ENCODE measurements at regions not wholly inside any gene's neighbourhood (a gene's known extent, or its start where the extent isn't known, plus 50 kb on each side); places are given as distances from the start of the nearest gene placed in this dataset.

- H3K4me1 ChIP-seq (ENCODE audit: control insufficient read depth in 1 of 2, insufficient read depth in 2 of 2, low read length in 2 of 2) = no peaks in the 10 kb centered on the region
Observed at GRCh38 chr14:43369710-43370564, 1137.1 kb downstream of the FSCB start.

GRCh38 chr14:43362586-43362985, 1144.5 kb downstream of the FSCB start:
- no peak overlapping the region for H2BK5ac ChIP-seq (ENCODE audit: low read depth, low read length, poor library complexity)
- no peak overlapping the region for H3K27ac ChIP-seq (ENCODE audit: low read depth, low read length)
- no peak overlapping the region for H4K91ac ChIP-seq (ENCODE audit: low read depth, low read length)
- no peaks in the 10 kb centered on the region for H3K27me3 ChIP-seq (ENCODE audit: insufficient read depth, low read length)
- H3K14ac ChIP-seq (ENCODE audit: low read length) = no peak overlapping the region
- H3K4ac ChIP-seq (ENCODE audit: low read depth, low read length) = no peak overlapping the region
- no CpG with 5 or more reads among the region's 3 CpGs for WGBS (ENCODE audit: extremely low coverage, insufficient coverage, insufficient read length)
- H2BK12ac ChIP-seq (ENCODE audit: low read length) = no peak overlapping the region
- no peak overlapping the region for H4K12ac ChIP-seq (ENCODE audit: low read depth, low read length)
- no peaks in the 10 kb centered on the region for H3K4me1 ChIP-seq (ENCODE audit: control insufficient read depth in 1 of 2, insufficient read depth in 2 of 2, low read length in 2 of 2)
- H3K23ac ChIP-seq (ENCODE audit: low read length) = no peak overlapping the region
- H3K36me3 ChIP-seq (ENCODE audit: control insufficient read depth in 1 of 2, insufficient read depth in 2 of 2, low read length in 2 of 2) = no peaks in the 10 kb centered on the region
- no peaks in the 10 kb centered on the region for H3K79me1 ChIP-seq (ENCODE audit: low read length)
- H3K18ac ChIP-seq (ENCODE audit: low read length) = no peak overlapping the region
- H3K79me2 ChIP-seq (ENCODE audit: control insufficient read depth, insufficient read depth, low read length, poor library complexity) = no peaks in the 10 kb centered on the region
- H3K4me3 ChIP-seq (ENCODE audit: low read depth, low read length) = no peak overlapping the region
- H2AK5ac ChIP-seq (ENCODE audit: low read length) = no peak overlapping the region
- no peaks in the 10 kb centered on the region for H3K9me3 ChIP-seq (ENCODE audit: insufficient read depth, low read depth, low read length)
- no peak overlapping the region for H4K8ac ChIP-seq (ENCODE audit: low read depth, low read length)
- H2BK120ac ChIP-seq (ENCODE audit: insufficient read depth, low read length, poor library complexity) = no peak overlapping the region
- no peak overlapping the region for H3K9ac ChIP-seq (ENCODE audit: low read length)
- H3K4me2 ChIP-seq (ENCODE audit: low read length) = no peak overlapping the region
- no peak for DNase-seq
- no peak overlapping the region for H2AFZ ChIP-seq (ENCODE audit: insufficient read depth, low read length, poor library complexity)

More at GRCh38 chr14:43369710-43370564, 1137.1 kb downstream of the FSCB start:
- Histone ChIP-seq H3K79me1 (ENCODE audit: low read length) (no peaks in the 10 kb centered on the region), H3K27me3 (ENCODE audit: insufficient read depth, low read length) (no peaks in the 10 kb centered on the region), H3K27ac (ENCODE audit: low read depth, low read length) (no peak overlapping the region), H3K79me2 (ENCODE audit: control insufficient read depth, insufficient read depth, low read length, poor library complexity) (no peaks in the 10 kb centered on the region), H3K9ac (ENCODE audit: low read length) (no peak overlapping the region), H2BK120ac (ENCODE audit: insufficient read depth, low read length, poor library complexity) (no peak overlapping the region), H4K8ac (ENCODE audit: low read depth, low read length) (no peak overlapping the region), H2BK12ac (ENCODE audit: low read length) (no peak overlapping the region), H3K23ac (ENCODE audit: low read length) (no peak overlapping the region), H3K36me3 (ENCODE audit: control insufficient read depth in 1 of 2, insufficient read depth in 2 of 2, low read length in 2 of 2) (no peaks in the 10 kb centered on the region), H2BK5ac (ENCODE audit: low read depth, low read length, poor library complexity) (no peak overlapping the region), H3K4me2 (ENCODE audit: low read length) (no peak overlapping the region), H3K18ac (ENCODE audit: low read length) (no peak overlapping the region), H2AFZ (ENCODE audit: insufficient read depth, low read length, poor library complexity) (no peak overlapping the region), H4K12ac (ENCODE audit: low read depth, low read length) (no peak overlapping the region), H3K4ac (ENCODE audit: low read depth, low read length) (no peak overlapping the region), H4K91ac (ENCODE audit: low read depth, low read length) (no peak overlapping the region), H3K14ac (ENCODE audit: low read length) (no peak overlapping the region), H3K4me3 (ENCODE audit: low read depth, low read length) (no peak overlapping the region), H2AK5ac (ENCODE audit: low read length) (no peak overlapping the region), H3K9me3 (ENCODE audit: insufficient read depth, low read depth, low read length) (no peaks in the 10 kb centered on the region)
- no CpG with 5 or more reads among the region's 21 CpGs for WGBS (ENCODE audit: extremely low coverage, insufficient coverage, insufficient read length)
- no peak for DNase-seq

GRCh38 chr14:43361751-43362150, 1145.3 kb downstream of the FSCB start:
- no peak overlapping the region for H2BK120ac ChIP-seq (ENCODE audit: insufficient read depth, low read length, poor library complexity)
- H3K79me1 ChIP-seq (ENCODE audit: low read length) = no peaks in the 10 kb centered on the region
- H4K8ac ChIP-seq (ENCODE audit: low read depth, low read length) = no peak overlapping the region
- no peak overlapping the region for H2AK5ac ChIP-seq (ENCODE audit: low read length)
- H3K79me2 ChIP-seq (ENCODE audit: control insufficient read depth, insufficient read depth, low read length, poor library complexity) = no peaks in the 10 kb centered on the region
- H3K9me3 ChIP-seq (ENCODE audit: insufficient read depth, low read depth, low read length) = no peaks in the 10 kb centered on the region
- H3K36me3 ChIP-seq (ENCODE audit: control insufficient read depth in 1 of 2, insufficient read depth in 2 of 2, low read length in 2 of 2) = no peaks in the 10 kb centered on the region
- H2BK12ac ChIP-seq (ENCODE audit: low read length) = no peak overlapping the region
- H3K27me3 ChIP-seq (ENCODE audit: insufficient read depth, low read length) = no peaks in the 10 kb centered on the region
- no peak overlapping the region for H4K91ac ChIP-seq (ENCODE audit: low read depth, low read length)
- H3K4me3 ChIP-seq (ENCODE audit: low read depth, low read length) = no peak overlapping the region
- DNase-seq = no peak
- H2BK5ac ChIP-seq (ENCODE audit: low read depth, low read length, poor library complexity) = no peak overlapping the region
- H3K27ac ChIP-seq (ENCODE audit: low read depth, low read length) = no peak overlapping the region
- H3K14ac ChIP-seq (ENCODE audit: low read length) = no peak overlapping the region
- H3K4me1 ChIP-seq (ENCODE audit: control insufficient read depth in 1 of 2, insufficient read depth in 2 of 2, low read length in 2 of 2) = no peaks in the 10 kb centered on the region
- H3K23ac ChIP-seq (ENCODE audit: low read length) = no peak overlapping the region
- H3K18ac ChIP-seq (ENCODE audit: low read length) = no peak overlapping the region
- H4K12ac ChIP-seq (ENCODE audit: low read depth, low read length) = no peak overlapping the region
- H3K4ac ChIP-seq (ENCODE audit: low read depth, low read length) = no peak overlapping the region
- H3K4me2 ChIP-seq (ENCODE audit: low read length) = no peak overlapping the region
- H3K9ac ChIP-seq (ENCODE audit: low read length) = no peak overlapping the region
- H2AFZ ChIP-seq (ENCODE audit: insufficient read depth, low read length, poor library complexity) = no peak overlapping the region

GRCh38 chr14:43360239-43360638, 1146.8 kb downstream of the FSCB start:
- DNase-seq = no peak
- Histone ChIP-seq H3K18ac (ENCODE audit: low read length) (no peak overlapping the region), H3K79me2 (ENCODE audit: control insufficient read depth, insufficient read depth, low read length, poor library complexity) (no peaks in the 10 kb centered on the region), H4K12ac (ENCODE audit: low read depth, low read length) (no peak overlapping the region), H3K27me3 (ENCODE audit: insufficient read depth, low read length) (no peaks in the 10 kb centered on the region), H2BK12ac (ENCODE audit: low read length) (no peak overlapping the region), H3K9me3 (ENCODE audit: insufficient read depth, low read depth, low read length) (no peaks in the 10 kb centered on the region), H3K36me3 (ENCODE audit: control insufficient read depth in 1 of 2, insufficient read depth in 2 of 2, low read length in 2 of 2) (no peaks in the 10 kb centered on the region), H3K9ac (ENCODE audit: low read length) (no peak overlapping the region), H3K4ac (ENCODE audit: low read depth, low read length) (no peak overlapping the region), H3K79me1 (ENCODE audit: low read length) (no peaks in the 10 kb centered on the region), H4K8ac (ENCODE audit: low read depth, low read length) (no peak overlapping the region), H3K4me1 (ENCODE audit: control insufficient read depth in 1 of 2, insufficient read depth in 2 of 2, low read length in 2 of 2) (no peaks in the 10 kb centered on the region), H2AFZ (ENCODE audit: insufficient read depth, low read length, poor library complexity) (no peak overlapping the region), H3K27ac (ENCODE audit: low read depth, low read length) (no peak overlapping the region), H2BK5ac (ENCODE audit: low read depth, low read length, poor library complexity) (no peak overlapping the region), H4K91ac (ENCODE audit: low read depth, low read length) (no peak overlapping the region), H3K4me3 (ENCODE audit: low read depth, low read length) (no peak overlapping the region), H3K23ac (ENCODE audit: low read length) (no peak overlapping the region), H2BK120ac (ENCODE audit: insufficient read depth, low read length, poor library complexity) (no peak overlapping the region), H2AK5ac (ENCODE audit: low read length) (no peak overlapping the region), H3K14ac (ENCODE audit: low read length) (no peak overlapping the region), H3K4me2 (ENCODE audit: low read length) (no peak overlapping the region)
- WGBS (ENCODE audit: extremely low coverage, insufficient coverage, insufficient read length) = no CpG with 5 or more reads among the region's 3 CpGs
